ENCODE measurements at regions not wholly inside any gene's neighbourhood (a gene's known extent, or its start where the extent isn't known, plus 50 kb on each side); places are given as distances from the start of the nearest gene placed in this dataset.
"Not testable (repeated sequence)": the region's sequence is repeated elsewhere in the genome, so short reads cannot be mapped to it uniquely, and the experiment has no call there.

- H3K4me3 Mint-ChIP-seq, result no peak overlapping the region
- POLR2A ChIA-PET, result no interaction called here
- ATAC-seq (ENCODE audit: low read depth) (no peak), DNase-seq (no peak)
- no peaks in the 10 kb centered on the region for H3K9me3 Mint-ChIP-seq
- H3K27ac Mint-ChIP-seq, result no peak overlapping the region
- no peaks in the 10 kb centered on the region for H3K36me3 Mint-ChIP-seq
- no peaks in the 10 kb centered on the region for H3K27me3 Mint-ChIP-seq
- H3K4me1 Mint-ChIP-seq, result no peaks in the 10 kb centered on the region
Measured at GRCh38 chr6:140202964-140203515, 828.6 kb upstream of the CITED2 start.

GRCh38 chr6:140201787-140202458, 827.5 kb upstream of the CITED2 start:
- POLR2A ChIA-PET, result no interaction called here
- no peak overlapping the region for H3K4me3 Mint-ChIP-seq
- ATAC-seq (ENCODE audit: low read depth), result no peak
- H3K27me3 Mint-ChIP-seq, result no peaks in the 10 kb centered on the region
- no peaks in the 10 kb centered on the region for H3K4me1 Mint-ChIP-seq
- H3K9me3 Mint-ChIP-seq, result no peaks in the 10 kb centered on the region
- H3K27ac Mint-ChIP-seq, result no peak overlapping the region
- no peaks in the 10 kb centered on the region for H3K36me3 Mint-ChIP-seq
- no peak for DNase-seq

- no peaks in the 10 kb centered on the region for H3K4me1 Mint-ChIP-seq
- no peak overlapping the region for H3K27ac Mint-ChIP-seq
- H3K9me3 Mint-ChIP-seq, result peaks cover 3% of the 10 kb centered on the region
- no peak for DNase-seq
- no peak overlapping the region for H3K4me3 Mint-ChIP-seq
- no peaks in the 10 kb centered on the region for H3K27me3 Mint-ChIP-seq
- no peak for ATAC-seq (ENCODE audit: low read depth)
- H3K36me3 Mint-ChIP-seq, result no peaks in the 10 kb centered on the region
- POLR2A ChIA-PET, result no interaction called here
Measured at GRCh38 chr6:140193269-140193668, 818.8 kb upstream of the CITED2 start.

- Mint-ChIP-seq H3K27ac (no peak overlapping the region), H3K4me3 (no peak overlapping the region), H3K9me3 (peaks cover 4% of the 10 kb centered on the region), H3K4me1 (no peaks in the 10 kb centered on the region), H3K27me3 (no peaks in the 10 kb centered on the region), H3K36me3 (no peaks in the 10 kb centered on the region)
- no peak for ATAC-seq (ENCODE audit: low read depth)
- DNase-seq, result no peak
- POLR2A ChIA-PET, result no interaction called here
Measured at GRCh38 chr6:140192018-140192417, 817.6 kb upstream of the CITED2 start.

- H3K27ac Mint-ChIP-seq; ATAC-seq (ENCODE audit: low read depth): not testable (repeated sequence)
Measured at GRCh38 chr6:140189263-140189662, 814.8 kb upstream of the CITED2 start.

GRCh38 chr6:140185991-140186390, 811.5 kb upstream of the CITED2 start:
- DNase-seq (no peak), ATAC-seq (ENCODE audit: low read depth) (no peak)
- Mint-ChIP-seq H3K36me3 (no peaks in the 10 kb centered on the region), H3K4me3 (no peak overlapping the region), H3K27ac (no peak overlapping the region), H3K9me3 (peaks cover 6% of the 10 kb centered on the region), H3K27me3 (peaks cover 3% of the 10 kb centered on the region), H3K4me1 (no peaks in the 10 kb centered on the region)
- POLR2A ChIA-PET, result no interaction called here

More at GRCh38 chr6:140189263-140189662, 814.8 kb upstream of the CITED2 start:
- H3K9me3 Mint-ChIP-seq, H3K4me3 Mint-ChIP-seq, H3K27me3 Mint-ChIP-seq, DNase-seq, H3K36me3 Mint-ChIP-seq, POLR2A ChIA-PET, H3K4me1 Mint-ChIP-seq: not testable (repeated sequence)

GRCh38 chr6:140183881-140184280, 809.4 kb upstream of the CITED2 start:
- no peak overlapping the region for H3K4me3 Mint-ChIP-seq
- DNase-seq (no peak), ATAC-seq (ENCODE audit: low read depth) (no peak)
- peaks cover 5% of the 10 kb centered on the region for H3K9me3 Mint-ChIP-seq
- no peak overlapping the region for H3K27ac Mint-ChIP-seq
- H3K36me3 Mint-ChIP-seq, result no peaks in the 10 kb centered on the region
- POLR2A ChIA-PET, result no interaction called here
- H3K4me1 Mint-ChIP-seq, result no peaks in the 10 kb centered on the region
- H3K27me3 Mint-ChIP-seq, result peaks cover 3% of the 10 kb centered on the region

- Mint-ChIP-seq H3K9me3 (peaks cover 5% of the 10 kb centered on the region), H3K36me3 (no peaks in the 10 kb centered on the region), H3K27ac (no peak overlapping the region), H3K4me1 (no peaks in the 10 kb centered on the region), H3K4me3 (no peak overlapping the region), H3K27me3 (peaks cover 3% of the 10 kb centered on the region)
- ATAC-seq (ENCODE audit: low read depth) (no peak), DNase-seq (no peak)
- POLR2A ChIA-PET, result no interaction called here
Measured at GRCh38 chr6:140182821-140183220, 808.4 kb upstream of the CITED2 start.

GRCh38 chr6:140181876-140182275, 807.4 kb upstream of the CITED2 start:
- H3K27me3 Mint-ChIP-seq, result peaks cover 3% of the 10 kb centered on the region
- POLR2A ChIA-PET, result no interaction called here
- H3K9me3 Mint-ChIP-seq, result peaks cover 3% of the 10 kb centered on the region
- no peaks in the 10 kb centered on the region for H3K4me1 Mint-ChIP-seq
- no peak overlapping the region for H3K27ac Mint-ChIP-seq
- no peak overlapping the region for H3K4me3 Mint-ChIP-seq
- H3K36me3 Mint-ChIP-seq, result no peaks in the 10 kb centered on the region
- DNase-seq, result no peak
- no peak for ATAC-seq (ENCODE audit: low read depth)

- Mint-ChIP-seq H3K27ac (no peak overlapping the region), H3K36me3 (no peaks in the 10 kb centered on the region), H3K27me3 (no peaks in the 10 kb centered on the region), H3K4me3 (no peak overlapping the region), H3K9me3 (no peaks in the 10 kb centered on the region), H3K4me1 (no peaks in the 10 kb centered on the region)
- no peak for DNase-seq
- POLR2A ChIA-PET, result no interaction called here
- ATAC-seq (ENCODE audit: low read depth), result no peak
Measured at GRCh38 chr6:140180306-140180705, 805.9 kb upstream of the CITED2 start.

- no peak overlapping the region for H3K4me3 Mint-ChIP-seq
- no peak overlapping the region for H3K27ac Mint-ChIP-seq
- no peaks in the 10 kb centered on the region for H3K4me1 Mint-ChIP-seq
- POLR2A ChIA-PET, result no interaction called here
- no peaks in the 10 kb centered on the region for H3K9me3 Mint-ChIP-seq
- no peaks in the 10 kb centered on the region for H3K36me3 Mint-ChIP-seq
- H3K27me3 Mint-ChIP-seq, result no peaks in the 10 kb centered on the region
- ATAC-seq (ENCODE audit: low read depth) (no peak), DNase-seq (no peak)
Measured at GRCh38 chr6:140178935-140179334, 804.5 kb upstream of the CITED2 start.

GRCh38 chr6:140178520-140178919, 804.1 kb upstream of the CITED2 start:
- H3K4me3 Mint-ChIP-seq, result no peak overlapping the region
- no peak for ATAC-seq (ENCODE audit: low read depth)
- no peak overlapping the region for H3K27ac Mint-ChIP-seq
- no peaks in the 10 kb centered on the region for H3K9me3 Mint-ChIP-seq
- no peaks in the 10 kb centered on the region for H3K36me3 Mint-ChIP-seq
- H3K4me1 Mint-ChIP-seq, result no peaks in the 10 kb centered on the region
- no peak for DNase-seq
- POLR2A ChIA-PET, result no interaction called here
- no peaks in the 10 kb centered on the region for H3K27me3 Mint-ChIP-seq

GRCh38 chr6:140176306-140176705, 801.9 kb upstream of the CITED2 start:
- DNase-seq, result no peak
- H3K27me3 Mint-ChIP-seq, result no peaks in the 10 kb centered on the region
- H3K36me3 Mint-ChIP-seq, result no peaks in the 10 kb centered on the region
- POLR2A ChIA-PET, result no interaction called here
- H3K4me3 Mint-ChIP-seq, result no peak overlapping the region
- peaks cover 7% of the 10 kb centered on the region for H3K9me3 Mint-ChIP-seq
- H3K27ac Mint-ChIP-seq, result no peak overlapping the region
- no peak for ATAC-seq (ENCODE audit: low read depth)
- no peaks in the 10 kb centered on the region for H3K4me1 Mint-ChIP-seq

- peaks cover 7% of the 10 kb centered on the region for H3K9me3 Mint-ChIP-seq
- H3K4me3 Mint-ChIP-seq, result no peak overlapping the region
- no peak for DNase-seq
- POLR2A ChIA-PET, result no interaction called here
- H3K27me3 Mint-ChIP-seq, result no peaks in the 10 kb centered on the region
- H3K27ac Mint-ChIP-seq, result no peak overlapping the region
- H3K4me1 Mint-ChIP-seq, result no peaks in the 10 kb centered on the region
- no peak for ATAC-seq (ENCODE audit: low read depth)
- no peaks in the 10 kb centered on the region for H3K36me3 Mint-ChIP-seq
Measured at GRCh38 chr6:140175486-140175885, 801.0 kb upstream of the CITED2 start.

- ATAC-seq (ENCODE audit: low read depth) (no peak), DNase-seq (no peak)
- Mint-ChIP-seq H3K9me3 (peaks cover 7% of the 10 kb centered on the region), H3K4me1 (no peaks in the 10 kb centered on the region), H3K27ac (no peak overlapping the region), H3K27me3 (no peaks in the 10 kb centered on the region), H3K36me3 (no peaks in the 10 kb centered on the region), H3K4me3 (no peak overlapping the region)
- POLR2A ChIA-PET, result no interaction called here
Measured at GRCh38 chr6:140174524-140174923, 800.1 kb upstream of the CITED2 start.

All from activated naive CD8-positive, alpha-beta T cell treated with anti-CD3 and anti-CD28 coated beads, Interleukin-2, amount 10 ng/mL, durations not matched to agents 7 days and 5 days (primary cell).